NOMO-1 treated with DMSO at 0.1 percent for 48 hours (cell line): ENCODE measurements at regions not wholly inside any gene's neighbourhood (a gene's known extent, or its start where the extent isn't known, plus 50 kb on each side); places are given as distances from the start of the nearest gene placed in this dataset.
"Not testable (repeated sequence)": the region's sequence is repeated elsewhere in the genome, so short reads cannot be mapped to it uniquely, and the experiment has no call there.

Source experiments
- DNase-seq: peaks from one replicate; lab custom pipeline; 2025; ENCODE audit not compliant: unreplicated experiment; lab: John Stamatoyannopoulos, UW

GRCh38 chr9:31393240-31393639 lies 991.2 kb upstream of the ACO1 start:
- DNase-seq: no peak

GRCh38 chr9:31394015-31394473 lies 990.4 kb upstream of the ACO1 start:
- no peak for DNase-seq

- no peak for DNase-seq
Observed at GRCh38 chr9:31412081-31412480, 972.4 kb upstream of the ACO1 start.

- no peak for DNase-seq
Observed at GRCh38 chr9:31415164-31415563, 969.3 kb upstream of the ACO1 start.

GRCh38 chr9:31418419-31418818 lies 966.0 kb upstream of the ACO1 start:
- no peak for DNase-seq

- DNase-seq: not testable (repeated sequence)
Observed at GRCh38 chr9:31443630-31444457, 940.6 kb upstream of the ACO1 start.

- DNase-seq: no peak
Observed at GRCh38 chr9:31445357-31445756, 939.1 kb upstream of the ACO1 start.

GRCh38 chr9:31445960-31446359 lies 938.5 kb upstream of the ACO1 start:
- DNase-seq: no peak

GRCh38 chr9:31467075-31467474 lies 917.4 kb upstream of the ACO1 start:
- no peak for DNase-seq

GRCh38 chr9:31470051-31470450 lies 914.4 kb upstream of the ACO1 start:
- DNase-seq: no peak

- DNase-seq: no peak
Observed at GRCh38 chr9:31471010-31471409, 913.4 kb upstream of the ACO1 start.

- no peak for DNase-seq
Observed at GRCh38 chr9:31486630-31487029, 897.8 kb upstream of the ACO1 start.

GRCh38 chr9:31490551-31491106 lies 893.8 kb upstream of the ACO1 start:
- DNase-seq: no peak

GRCh38 chr9:31492229-31492628 lies 892.2 kb upstream of the ACO1 start:
- DNase-seq: no peak

- no peak for DNase-seq
Observed at GRCh38 chr9:31500422-31500821, 884.0 kb upstream of the ACO1 start.

GRCh38 chr9:31519011-31519410 lies 865.4 kb upstream of the ACO1 start:
- no peak for DNase-seq

- no peak for DNase-seq
Observed at GRCh38 chr9:31519424-31519823, 865.0 kb upstream of the ACO1 start.

- no peak for DNase-seq
Observed at GRCh38 chr9:31519826-31520225, 864.6 kb upstream of the ACO1 start.

- DNase-seq: no peak
Observed at GRCh38 chr9:31520301-31521085, 864.0 kb upstream of the ACO1 start.

GRCh38 chr9:31535651-31536050 lies 848.8 kb upstream of the ACO1 start:
- no peak for DNase-seq

- no peak for DNase-seq
Observed at GRCh38 chr9:31536471-31536870, 848.0 kb upstream of the ACO1 start.

GRCh38 chr9:31541721-31542281 lies 842.6 kb upstream of the ACO1 start:
- no peak for DNase-seq
